GM12891 (cell line): ENCODE measurements at regions not wholly inside any gene's neighbourhood (a gene's known extent, or its start where the extent isn't known, plus 50 kb on each side); places are given as distances from the start of the nearest gene placed in this dataset.

Source experiments
- DNase-seq: peaks from one replicate; pipeline ENCODE4 v3.0.0; 2011; ENCODE audit warnings: low spot score; ENCODE audit not compliant: insufficient read length
- FAIRE-seq: peaks from 2 replicates; lab custom pipeline; 2011; peaks lifted over from hg19 to GRCh38; lab: Jason Lieb, UNC
- PAX5 ChIP-seq: IDR thresholded peaks from 2 replicates; pipeline ENCODE4 v1.6.1; 2011; ENCODE audit warnings: low read length, moderate library complexity, mild to moderate bottlenecking; ENCODE audit not compliant: insufficient read depth, severe bottlenecking
- POLR2A ChIP-seq: IDR thresholded peaks from 2 replicates; pipeline ENCODE4 v1.6.1; 2011; ENCODE audit warnings: low read depth, low read length, control low read depth
- POLR2AphosphoS5 ChIP-seq: IDR thresholded peaks from 2 replicates; pipeline ENCODE4 v1.6.1; 2011; ENCODE audit warnings: low read depth, low read length, control low read depth
- POU2F2 ChIP-seq: IDR thresholded peaks from 2 replicates; pipeline ENCODE4 v1.6.1; 2011; ENCODE audit warnings: low read depth, mild to moderate bottlenecking, control low read depth, low read length, moderate library complexity
- SPI1 ChIP-seq: IDR thresholded peaks from 2 replicates; pipeline ENCODE4 v1.6.1; 2011; ENCODE audit warnings: low read depth, low read length, control low read depth
- TAF1 ChIP-seq: IDR thresholded peaks from 2 replicates; pipeline ENCODE4 v1.6.1; 2011; ENCODE audit warnings: low read depth, low read length, control low read depth

GRCh38 chr9:106697390-106697749 lies 165.6 kb upstream of the ZNF462 start:
- DNase-seq (no peak), FAIRE-seq (no peak)
- TF ChIP-seq SPI1 (no peak), PAX5 (no peak), TAF1 (no peak), POLR2AphosphoS5 (no peak), POU2F2 (no peak), POLR2A (no peak)

GRCh38 chr9:106697750-106698502 lies 165.0 kb upstream of the ZNF462 start:
- FAIRE-seq (no peak), DNase-seq (no peak)
- TF ChIP-seq TAF1 (no peak), POU2F2 (no peak), SPI1 (no peak), PAX5 (no peak), POLR2AphosphoS5 (no peak), POLR2A (no peak)

- no peak for FAIRE-seq
- DNase-seq: no peak
- TF ChIP-seq SPI1: no peak
- no peak for TF ChIP-seq POLR2A
- no peak for TF ChIP-seq TAF1
- no peak for TF ChIP-seq PAX5
Measured at GRCh38 chr9:106700676-106701075, 162.3 kb upstream of the ZNF462 start.

- TF ChIP-seq POLR2A (no peak), POLR2AphosphoS5 (no peak), PAX5 (no peak), POU2F2 (no peak), SPI1 (no peak), TAF1 (no peak)
- DNase-seq (no peak), FAIRE-seq (no peak)
Measured at GRCh38 chr9:106701611-106702010, 161.4 kb upstream of the ZNF462 start.

GRCh38 chr9:106704056-106704615 lies 158.8 kb upstream of the ZNF462 start:
- DNase-seq (no peak), FAIRE-seq (no peak)

GRCh38 chr9:106707291-106707690 lies 155.7 kb upstream of the ZNF462 start:
- no peak for DNase-seq
- TF ChIP-seq TAF1: no peak
- TF ChIP-seq PAX5: no peak
- no peak for TF ChIP-seq POLR2A
- no peak for TF ChIP-seq SPI1
- no peak for TF ChIP-seq POLR2AphosphoS5
- TF ChIP-seq POU2F2: no peak
- FAIRE-seq: no peak

More at GRCh38 chr9:106704056-106704615, 158.8 kb upstream of the ZNF462 start:
- no peak for TF ChIP-seq PAX5
- no peak for TF ChIP-seq POU2F2
- TF ChIP-seq POLR2A: no peak
- no peak for TF ChIP-seq TAF1

- no peak for TF ChIP-seq TAF1
- no peak for TF ChIP-seq SPI1
- no peak for TF ChIP-seq POLR2A
- no peak for TF ChIP-seq PAX5
- no peak for TF ChIP-seq POU2F2
- TF ChIP-seq POLR2AphosphoS5: no peak
- DNase-seq (no peak), FAIRE-seq (no peak)
Measured at GRCh38 chr9:106707738-106708474, 155.1 kb upstream of the ZNF462 start.

- no peak for TF ChIP-seq TAF1
- no peak for TF ChIP-seq POLR2AphosphoS5
- TF ChIP-seq PAX5: no peak
- TF ChIP-seq POU2F2: no peak
- TF ChIP-seq SPI1: no peak
- no peak for TF ChIP-seq POLR2A
- DNase-seq (no peak), FAIRE-seq (no peak)
Measured at GRCh38 chr9:106708475-106709146, 154.4 kb upstream of the ZNF462 start.

GRCh38 chr9:106712279-106712678 lies 150.7 kb upstream of the ZNF462 start:
- TF ChIP-seq PAX5: no peak
- TF ChIP-seq POU2F2: no peak
- TF ChIP-seq POLR2A: no peak
- no peak for TF ChIP-seq TAF1
- no peak for TF ChIP-seq SPI1
- no peak for TF ChIP-seq POLR2AphosphoS5
- FAIRE-seq (no peak), DNase-seq (no peak)
